ENCODE measurements at regions not wholly inside any gene's neighbourhood (a gene's known extent, or its start where the extent isn't known, plus 50 kb on each side); places are given as distances from the start of the nearest gene placed in this dataset.

DNA sequence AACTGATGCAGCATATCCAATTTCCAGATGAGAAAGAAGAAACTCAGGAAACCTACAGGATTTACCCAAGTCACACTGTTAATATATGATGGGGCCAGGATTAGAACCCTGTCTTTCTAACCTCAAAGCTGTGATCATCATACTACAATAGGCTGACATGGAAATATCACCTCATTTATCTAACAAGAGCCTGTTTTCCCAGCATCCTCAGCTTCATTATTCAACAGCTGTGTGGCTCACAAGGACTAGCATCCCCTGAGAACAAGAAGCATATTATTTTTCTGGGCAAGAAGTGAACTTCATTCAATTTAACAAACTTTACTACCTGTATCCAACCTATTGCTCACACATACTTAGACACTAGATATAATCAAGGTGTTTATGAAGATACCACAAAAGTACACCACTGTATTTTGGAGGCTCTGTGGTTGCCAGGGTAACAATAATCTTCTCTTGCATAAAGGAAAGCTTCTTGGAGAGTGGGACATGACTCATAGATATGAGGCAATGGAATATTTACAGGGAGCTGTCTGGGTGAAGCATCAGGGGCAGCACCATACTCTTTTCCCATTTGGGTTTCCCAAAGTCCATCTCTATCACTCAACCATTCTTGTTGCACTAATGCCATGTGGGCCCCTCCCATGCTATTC, 218.2 kb downstream of the RAD51AP2 start:
- in situ Hi-C loops (cut with HindIII; ENCODE audit: low sequenced_read_pairs), result loop anchor here (10.0 kb wide), 1 partner anchor 535 kb away; no protein-coding TSS in a partner anchor
- TF ChIP-seq, protein P1, sequence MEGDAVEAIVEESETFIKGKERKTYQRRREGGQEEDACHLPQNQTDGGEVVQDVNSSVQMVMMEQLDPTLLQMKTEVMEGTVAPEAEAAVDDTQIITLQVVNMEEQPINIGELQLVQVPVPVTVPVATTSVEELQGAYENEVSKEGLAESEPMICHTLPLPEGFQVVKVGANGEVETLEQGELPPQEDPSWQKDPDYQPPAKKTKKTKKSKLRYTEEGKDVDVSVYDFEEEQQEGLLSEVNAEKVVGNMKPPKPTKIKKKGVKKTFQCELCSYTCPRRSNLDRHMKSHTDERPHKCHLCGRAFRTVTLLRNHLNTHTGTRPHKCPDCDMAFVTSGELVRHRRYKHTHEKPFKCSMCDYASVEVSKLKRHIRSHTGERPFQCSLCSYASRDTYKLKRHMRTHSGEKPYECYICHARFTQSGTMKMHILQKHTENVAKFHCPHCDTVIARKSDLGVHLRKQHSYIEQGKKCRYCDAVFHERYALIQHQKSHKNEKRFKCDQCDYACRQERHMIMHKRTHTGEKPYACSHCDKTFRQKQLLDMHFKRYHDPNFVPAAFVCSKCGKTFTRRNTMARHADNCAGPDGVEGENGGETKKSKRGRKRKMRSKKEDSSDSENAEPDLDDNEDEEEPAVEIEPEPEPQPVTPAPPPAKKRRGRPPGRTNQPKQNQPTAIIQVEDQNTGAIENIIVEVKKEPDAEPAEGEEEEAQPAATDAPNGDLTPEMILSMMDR (IDR thresholded peaks at IDR 0.05; ENCODE audit: low read depth, low read length, missing control alignments), result no peak
- H3K4me3 ChIP-seq (ENCODE audit: low read depth, low read length), result no peak overlapping the region
- peak; percentile 57 for DNase-seq (ENCODE audit: low read depth)

DNA sequence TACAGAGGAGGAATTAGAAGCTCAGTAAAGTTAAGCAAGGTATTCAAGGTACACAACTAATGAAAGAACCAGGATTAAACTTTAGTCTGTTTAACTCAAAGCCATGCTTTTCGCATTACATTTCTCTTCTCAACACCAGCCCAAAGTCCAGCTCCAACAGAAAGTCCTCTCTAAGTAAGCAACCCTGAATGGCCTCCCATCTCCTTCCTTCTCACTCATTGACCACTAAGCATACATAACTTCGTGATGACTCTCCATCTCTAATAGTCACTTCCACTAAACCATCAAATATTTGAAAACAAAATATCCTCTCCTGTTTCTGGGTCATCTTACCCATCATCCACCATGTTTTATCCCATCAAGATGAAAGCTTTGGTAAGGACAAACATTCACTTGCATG, 219.8 kb downstream of the RAD51AP2 start:
- DNase-seq (ENCODE audit: low read depth), result no peak
- in situ Hi-C loops (cut with HindIII; ENCODE audit: low sequenced_read_pairs), result no loop called here
- TF ChIP-seq, protein P1 (IDR thresholded peaks at IDR 0.05; ENCODE audit: low read depth, low read length, missing control alignments), result no peak
- no peak overlapping the region for H3K4me3 ChIP-seq (ENCODE audit: low read depth, low read length)

DNA sequence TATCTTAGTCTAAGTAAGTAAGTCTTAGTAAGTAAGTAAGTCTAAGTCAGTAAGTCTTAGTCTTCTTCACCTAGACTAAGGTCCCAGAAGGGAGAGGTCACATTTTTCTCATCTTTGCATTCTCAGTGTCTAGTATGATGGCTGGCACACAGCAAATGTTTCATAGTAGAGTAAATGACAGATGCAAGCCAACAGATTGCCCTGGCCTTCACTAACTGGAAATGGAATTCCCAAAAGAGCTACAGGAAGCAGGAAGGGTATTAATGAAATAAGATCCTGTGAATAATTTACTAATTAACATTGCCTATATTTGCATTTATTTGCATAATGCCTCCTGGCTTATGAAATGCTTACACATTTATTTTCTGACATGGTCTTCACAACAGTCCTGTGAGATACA, 221.6 kb downstream of the RAD51AP2 start:
- TF ChIP-seq, protein P1 (IDR thresholded peaks at IDR 0.05; ENCODE audit: low read depth, low read length, missing control alignments), result no peak
- H3K4me3 ChIP-seq (ENCODE audit: low read depth, low read length), result no peak overlapping the region
- in situ Hi-C loops (cut with HindIII; ENCODE audit: low sequenced_read_pairs), result no loop called here
- DNase-seq (ENCODE audit: low read depth), result no peak

DNA sequence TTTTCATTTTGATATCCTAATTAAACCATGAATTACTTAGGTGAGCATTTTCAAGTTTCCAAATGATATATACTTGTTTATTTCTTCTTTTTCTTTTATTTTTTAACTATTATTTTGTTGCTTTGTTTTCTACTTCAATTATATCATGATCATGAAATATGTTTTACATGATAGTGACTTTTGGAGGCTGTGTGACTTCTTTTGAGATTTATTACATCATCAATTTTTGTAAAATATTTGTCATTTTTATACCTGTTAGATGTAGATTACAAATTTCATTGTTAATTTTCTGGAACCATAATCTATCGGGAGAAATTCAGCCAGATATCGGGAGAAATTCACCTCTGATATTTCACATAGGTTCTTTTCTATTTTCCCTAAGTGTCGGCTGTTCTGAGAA, 228.6 kb downstream of the RAD51AP2 start:
- DNase-seq (ENCODE audit: low read depth), result no peak
- in situ Hi-C loops (cut with HindIII; ENCODE audit: low sequenced_read_pairs), result no loop called here
- no peak overlapping the region for H3K4me3 ChIP-seq (ENCODE audit: low read depth, low read length)
- TF ChIP-seq, protein P1 (IDR thresholded peaks at IDR 0.05; ENCODE audit: low read depth, low read length, missing control alignments), result no peak

DNA sequence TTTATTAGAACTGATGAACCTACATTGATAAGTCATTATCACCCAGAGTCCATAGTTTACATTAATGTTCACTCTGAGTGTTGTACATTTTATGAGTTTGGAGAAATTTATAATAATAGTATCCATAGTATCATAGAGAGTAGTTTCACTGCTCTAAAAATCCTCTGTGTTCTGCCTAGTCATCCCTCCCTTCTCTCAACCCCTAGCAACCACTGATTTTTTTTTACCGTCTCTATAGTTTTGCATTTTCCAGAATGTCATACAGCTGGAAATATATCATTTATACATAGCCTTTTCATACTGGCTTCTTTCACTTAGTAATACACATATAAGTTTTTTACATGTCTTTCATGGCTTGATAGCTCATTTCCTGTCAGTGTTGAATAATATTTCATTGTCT, 231.1 kb downstream of the RAD51AP2 start:
- in situ Hi-C loops (cut with HindIII; ENCODE audit: low sequenced_read_pairs), result no loop called here
- no peak for DNase-seq (ENCODE audit: low read depth)
- no peak overlapping the region for H3K4me3 ChIP-seq (ENCODE audit: low read depth, low read length)
- TF ChIP-seq, protein P1 (IDR thresholded peaks at IDR 0.05; ENCODE audit: low read depth, low read length, missing control alignments), result no peak

DNA sequence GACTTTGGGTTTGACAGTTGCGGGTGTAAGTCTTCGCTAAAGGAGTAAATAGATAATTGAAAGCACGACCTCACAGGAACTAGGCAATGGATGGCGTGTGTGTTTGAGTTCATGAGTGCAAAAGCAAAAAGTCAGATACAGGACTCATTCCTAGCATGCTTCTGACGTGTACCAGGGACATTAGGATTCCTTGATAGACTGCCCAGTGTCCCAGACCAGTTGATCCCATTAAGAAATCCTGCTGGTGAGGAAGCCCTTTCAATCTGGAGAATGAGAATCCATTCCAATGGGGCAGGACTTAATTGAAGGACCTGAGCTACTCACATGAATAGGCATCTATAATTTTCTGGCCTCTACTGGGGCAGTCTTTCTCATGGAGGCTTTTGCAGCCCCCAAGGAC, 235.4 kb downstream of the RAD51AP2 start:
- H3K4me3 ChIP-seq (ENCODE audit: low read depth, low read length), result no peak overlapping the region
- TF ChIP-seq, protein P1 (IDR thresholded peaks at IDR 0.05; ENCODE audit: low read depth, low read length, missing control alignments), result no peak
- in situ Hi-C loops (cut with HindIII; ENCODE audit: low sequenced_read_pairs), result no loop called here
- DNase-seq (ENCODE audit: low read depth), result no peak
